Activated naive CD8-positive, alpha-beta T cell (primary cell): ENCODE measurements at regions not wholly inside any gene's neighbourhood (a gene's known extent, or its start where the extent isn't known, plus 50 kb on each side); places are given as distances from the start of the nearest gene placed in this dataset.

ENCODE experiments used
- H3K27ac Mint-ChIP-seq: one replicate; pipeline ENCODE4 v1.8.0; 2021; ENCODE audit warnings: mixed read lengths
- H3K27me3 Mint-ChIP-seq: one replicate; pipeline ENCODE4 v1.8.0; 2021; ENCODE audit warnings: mixed read lengths
- H3K36me3 Mint-ChIP-seq: one replicate; pipeline ENCODE4 v1.8.0; 2021; ENCODE audit warnings: mixed read lengths
- H3K4me1 Mint-ChIP-seq: one replicate; pipeline ENCODE4 v1.8.0; 2021; ENCODE audit warnings: low read depth, mixed read lengths
- H3K4me3 Mint-ChIP-seq: one replicate; pipeline ENCODE4 v1.8.0; 2021; ENCODE audit warnings: mild to moderate bottlenecking, mixed read lengths
- H3K9me3 Mint-ChIP-seq: one replicate; pipeline ENCODE4 v1.8.0; 2021; ENCODE audit warnings: low read depth, mixed read lengths

- Mint-ChIP-seq H3K27ac (no peak overlapping the region), H3K4me1 (no peaks in the 10 kb centered on the region), H3K4me3 (no peak overlapping the region), H3K36me3 (no peaks in the 10 kb centered on the region), H3K9me3 (no peaks in the 10 kb centered on the region), H3K27me3 (peaks cover 6% of the 10 kb centered on the region)
Measured at GRCh38 chr19:31502536-31503170, 153.4 kb upstream of the TSHZ3 start.

- Mint-ChIP-seq H3K4me3 (no peak overlapping the region), H3K9me3 (no peaks in the 10 kb centered on the region), H3K27ac (no peak overlapping the region), H3K27me3 (peaks cover 6% of the 10 kb centered on the region), H3K36me3 (no peaks in the 10 kb centered on the region), H3K4me1 (no peaks in the 10 kb centered on the region)
Measured at GRCh38 chr19:31503211-31503610, 154.0 kb upstream of the TSHZ3 start.

- peaks cover 6% of the 10 kb centered on the region for H3K27me3 Mint-ChIP-seq
- H3K4me3 Mint-ChIP-seq, result no peak overlapping the region
Measured at GRCh38 chr19:31504221-31504620, 155.0 kb upstream of the TSHZ3 start.

GRCh38 chr19:31505596-31505910 lies 156.3 kb upstream of the TSHZ3 start:
- H3K36me3 Mint-ChIP-seq, result no peaks in the 10 kb centered on the region
- H3K27ac Mint-ChIP-seq, result no peak overlapping the region
- no peaks in the 10 kb centered on the region for H3K4me1 Mint-ChIP-seq
- no peaks in the 10 kb centered on the region for H3K9me3 Mint-ChIP-seq
- H3K27me3 Mint-ChIP-seq, result peaks cover 3% of the 10 kb centered on the region
- H3K4me3 Mint-ChIP-seq, result no peak overlapping the region

More at GRCh38 chr19:31504221-31504620, 155.0 kb upstream of the TSHZ3 start:
- Mint-ChIP-seq H3K27ac (no peak overlapping the region), H3K36me3 (no peaks in the 10 kb centered on the region), H3K4me1 (no peaks in the 10 kb centered on the region), H3K9me3 (no peaks in the 10 kb centered on the region)

GRCh38 chr19:31506102-31506501 lies 156.9 kb upstream of the TSHZ3 start:
- Mint-ChIP-seq H3K9me3 (no peaks in the 10 kb centered on the region), H3K27ac (no peak overlapping the region), H3K27me3 (peaks cover 3% of the 10 kb centered on the region), H3K4me1 (no peaks in the 10 kb centered on the region), H3K4me3 (no peak overlapping the region), H3K36me3 (no peaks in the 10 kb centered on the region)

- Mint-ChIP-seq H3K4me1 (no peaks in the 10 kb centered on the region), H3K4me3 (no peak overlapping the region), H3K9me3 (no peaks in the 10 kb centered on the region), H3K27me3 (no peaks in the 10 kb centered on the region), H3K27ac (no peak overlapping the region), H3K36me3 (no peaks in the 10 kb centered on the region)
Measured at GRCh38 chr19:31510635-31511034, 161.4 kb upstream of the TSHZ3 start.

- H3K4me1 Mint-ChIP-seq, result no peaks in the 10 kb centered on the region
- H3K4me3 Mint-ChIP-seq, result no peak overlapping the region
- no peak overlapping the region for H3K27ac Mint-ChIP-seq
- no peaks in the 10 kb centered on the region for H3K36me3 Mint-ChIP-seq
- H3K9me3 Mint-ChIP-seq, result no peaks in the 10 kb centered on the region
- no peaks in the 10 kb centered on the region for H3K27me3 Mint-ChIP-seq
Measured at GRCh38 chr19:31511098-31511497, 161.9 kb upstream of the TSHZ3 start.

- no peaks in the 10 kb centered on the region for H3K9me3 Mint-ChIP-seq
- no peaks in the 10 kb centered on the region for H3K27me3 Mint-ChIP-seq
- no peaks in the 10 kb centered on the region for H3K36me3 Mint-ChIP-seq
- no peak overlapping the region for H3K27ac Mint-ChIP-seq
- H3K4me3 Mint-ChIP-seq, result no peak overlapping the region
- H3K4me1 Mint-ChIP-seq, result no peaks in the 10 kb centered on the region
Measured at GRCh38 chr19:31511696-31512095, 162.5 kb upstream of the TSHZ3 start.

GRCh38 chr19:31512181-31512970 lies 163.1 kb upstream of the TSHZ3 start:
- no peaks in the 10 kb centered on the region for H3K4me1 Mint-ChIP-seq
- no peaks in the 10 kb centered on the region for H3K9me3 Mint-ChIP-seq
- H3K27ac Mint-ChIP-seq, result no peak overlapping the region
- no peak overlapping the region for H3K4me3 Mint-ChIP-seq
- H3K27me3 Mint-ChIP-seq, result no peaks in the 10 kb centered on the region
- H3K36me3 Mint-ChIP-seq, result no peaks in the 10 kb centered on the region

- H3K27me3 Mint-ChIP-seq, result no peaks in the 10 kb centered on the region
- no peaks in the 10 kb centered on the region for H3K4me1 Mint-ChIP-seq
- H3K36me3 Mint-ChIP-seq, result no peaks in the 10 kb centered on the region
- H3K4me3 Mint-ChIP-seq, result no peak overlapping the region
- H3K27ac Mint-ChIP-seq, result no peak overlapping the region
- no peaks in the 10 kb centered on the region for H3K9me3 Mint-ChIP-seq
Measured at GRCh38 chr19:31513841-31514240, 164.6 kb upstream of the TSHZ3 start.

GRCh38 chr19:31515931-31516330 lies 166.7 kb upstream of the TSHZ3 start:
- no peak overlapping the region for H3K27ac Mint-ChIP-seq
- H3K36me3 Mint-ChIP-seq, result no peaks in the 10 kb centered on the region
- H3K4me1 Mint-ChIP-seq, result no peaks in the 10 kb centered on the region
- no peaks in the 10 kb centered on the region for H3K27me3 Mint-ChIP-seq
- no peak overlapping the region for H3K4me3 Mint-ChIP-seq
- peaks cover 8% of the 10 kb centered on the region for H3K9me3 Mint-ChIP-seq

GRCh38 chr19:31516756-31517155 lies 167.5 kb upstream of the TSHZ3 start:
- Mint-ChIP-seq H3K27ac (no peak overlapping the region), H3K4me3 (no peak overlapping the region), H3K27me3 (no peaks in the 10 kb centered on the region), H3K4me1 (no peaks in the 10 kb centered on the region), H3K36me3 (no peaks in the 10 kb centered on the region), H3K9me3 (peaks cover 9% of the 10 kb centered on the region)

GRCh38 chr19:31517224-31518180 lies 168.3 kb upstream of the TSHZ3 start:
- Mint-ChIP-seq H3K4me3 (no peak overlapping the region), H3K9me3 (peaks cover 9% of the 10 kb centered on the region), H3K27me3 (no peaks in the 10 kb centered on the region), H3K4me1 (no peaks in the 10 kb centered on the region), H3K36me3 (no peaks in the 10 kb centered on the region), H3K27ac (no peak overlapping the region)

- no peaks in the 10 kb centered on the region for H3K4me1 Mint-ChIP-seq
- no peak overlapping the region for H3K4me3 Mint-ChIP-seq
- H3K36me3 Mint-ChIP-seq, result no peaks in the 10 kb centered on the region
- no peaks in the 10 kb centered on the region for H3K27me3 Mint-ChIP-seq
- H3K9me3 Mint-ChIP-seq, result peaks cover 9% of the 10 kb centered on the region
- no peak overlapping the region for H3K27ac Mint-ChIP-seq
Measured at GRCh38 chr19:31518216-31519020, 169.2 kb upstream of the TSHZ3 start.
